SW 1271 (cell line): ENCODE measurements at regions not wholly inside any gene's neighbourhood (a gene's known extent, or its start where the extent isn't known, plus 50 kb on each side); places are given as distances from the start of the nearest gene placed in this dataset.
"Not testable (repeated sequence)": the region's sequence is repeated elsewhere in the genome, so short reads cannot be mapped to it uniquely, and the experiment has no call there.

Experiments
- DNase-seq, 2 experiments: peaks; one replicate each; lab custom pipeline; 2025; lab: John Stamatoyannopoulos, UW

DNA sequence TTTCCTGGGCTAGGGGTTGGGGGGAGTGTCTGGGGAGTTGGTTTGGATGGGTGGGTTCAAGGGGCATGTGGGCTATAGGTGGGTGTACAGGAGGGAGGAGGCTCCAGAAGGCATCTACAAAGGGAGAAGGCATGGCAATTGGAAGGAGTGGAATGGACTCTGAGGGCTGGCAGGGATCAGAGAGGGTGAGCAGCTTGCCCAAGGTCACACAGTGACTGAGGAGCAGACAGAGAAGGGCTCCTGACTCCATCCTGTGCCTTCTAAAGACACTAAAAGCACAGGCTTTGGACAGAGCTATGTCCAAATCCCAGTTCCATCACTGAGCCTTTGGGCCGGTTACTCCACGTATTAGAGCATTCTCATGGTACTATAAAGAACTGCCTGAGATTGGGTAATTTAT is 151.8 kb downstream of the PTPRU start:
- no peak for DNase-seq

- DNase-seq: no peak
These were observed 150.9 kb downstream of the PTPRU start for GRCh38 chr1:29387210-29387609.

- DNase-seq: not testable (repeated sequence)
These were observed 150.1 kb downstream of the PTPRU start for GRCh38 chr1:29386453-29386852.

GRCh38 chr1:29385966-29386365 is 149.6 kb downstream of the PTPRU start:
- DNase-seq: no peak

GRCh38 chr1:29384496-29385015 is 148.2 kb downstream of the PTPRU start:
- DNase-seq: no peak

GRCh38 chr1:29383746-29384371 is 147.5 kb downstream of the PTPRU start:
- DNase-seq: peak in 1 of 2 experiments; percentile 54

- DNase-seq: no peak
These were observed 146.8 kb downstream of the PTPRU start for GRCh38 chr1:29382851-29383745.

DNA sequence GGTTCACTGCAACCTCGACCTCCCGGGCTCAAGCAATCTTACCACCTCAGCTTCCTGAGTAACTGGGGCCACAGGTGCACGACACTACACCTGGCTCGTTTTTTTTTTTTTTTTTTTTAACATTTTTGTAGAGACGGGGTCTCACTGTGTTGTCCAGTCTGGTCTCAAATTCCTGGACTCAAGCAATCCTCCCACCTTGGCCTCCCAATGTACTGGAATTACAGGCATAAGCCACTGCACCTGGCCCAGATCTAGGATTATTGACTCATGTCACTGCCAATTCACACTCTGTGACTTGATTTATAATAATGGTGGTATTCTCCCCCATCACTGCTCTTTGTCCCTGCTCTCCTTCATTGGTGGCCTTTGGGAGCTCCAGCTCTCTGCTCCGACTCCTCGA is 145.1 kb downstream of the PTPRU start:
- no peak for DNase-seq

GRCh38 chr1:29380532-29380931 is 144.2 kb downstream of the PTPRU start:
- no peak for DNase-seq

DNA sequence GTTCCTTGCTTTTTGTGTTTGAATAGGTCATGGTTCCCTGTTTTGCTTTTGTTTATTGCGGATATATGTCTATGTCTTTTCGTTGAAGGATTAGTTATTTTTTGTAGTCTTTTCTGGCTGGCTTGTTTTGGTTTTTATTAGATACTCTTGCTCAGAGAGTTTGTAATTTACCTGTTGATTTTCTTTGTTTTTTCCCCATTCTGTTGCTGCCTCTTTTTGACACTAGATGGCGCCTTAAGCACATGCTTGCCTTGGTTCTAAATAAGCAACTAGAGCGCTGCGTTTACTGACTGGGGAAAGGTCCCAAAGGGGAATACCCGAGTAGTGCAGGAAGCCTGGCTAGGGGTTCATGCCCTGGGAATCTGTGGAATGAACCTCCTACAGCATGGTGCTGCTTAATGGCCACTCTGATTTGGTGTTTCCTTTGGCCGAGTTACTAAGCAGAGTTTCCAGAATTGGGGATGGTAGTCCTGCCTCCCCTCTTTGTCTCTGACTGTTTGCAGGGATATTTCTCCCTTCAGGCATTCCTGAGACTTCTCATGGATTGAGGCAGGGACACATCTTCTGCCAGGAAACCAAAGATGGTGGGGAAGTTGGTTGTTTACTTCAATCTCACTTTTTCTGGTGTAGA is 143.2 kb downstream of the PTPRU start:
- peak in 1 of 2 experiments; percentile 7 for DNase-seq
